ENCODE measurements at regions not wholly inside any gene's neighbourhood (a gene's known extent, or its start where the extent isn't known, plus 50 kb on each side); places are given as distances from the start of the nearest gene placed in this dataset.

GRCh38 chr4:30434656-30435055, 285.5 kb upstream of the PCDH7 start (continued):
- TF ChIP-seq CHD7 (IDR thresholded peaks at IDR 0.05; ENCODE audit: insufficient replicate concordance, low read length) = no peak
- TF ChIP-seq SP1 (IDR thresholded peaks at IDR 0.05; ENCODE audit: low read depth, low read length) = no peak
- TF ChIP-seq TAF7 (optimal IDR thresholded peaks at IDR 0.05; ENCODE audit: borderline replicate concordance, low read depth, low read length) = no peak
- TF ChIP-seq BRCA1 (IDR thresholded peaks at IDR 0.05; ENCODE audit: low read depth, low read length) = no peak
- TF ChIP-seq BCL11A (IDR thresholded peaks at IDR 0.05; ENCODE audit: low read depth in 2 of 2, low read length in 2 of 2) = no peak
- no peak for TF ChIP-seq ASH2L (IDR thresholded peaks at IDR 0.05; ENCODE audit: low read length)
- no peak for TF ChIP-seq EZH2 (IDR thresholded peaks at IDR 0.05; ENCODE audit: low read depth, low read length, severe bottlenecking)
- TF ChIP-seq RAD21 (IDR thresholded peaks at IDR 0.05 in 1 of 2, conservative IDR thresholded peaks at IDR 0.05 in 1 of 2; ENCODE audit: low read depth in 2 of 2, low read length in 2 of 2) = no peak
- no peak for TF ChIP-seq RNF2 (IDR thresholded peaks at IDR 0.05; ENCODE audit: borderline replicate concordance, low read depth, low read length, missing control alignments, poor library complexity, severe bottlenecking)
- TF ChIP-seq FOSL1 (IDR thresholded peaks at IDR 0.05; ENCODE audit: insufficient read depth, low read depth, low read length) = no peak
- TF ChIP-seq JUND (IDR thresholded peaks at IDR 0.05; ENCODE audit: low read length) = no peak
- no peak for TF ChIP-seq GABPA (IDR thresholded peaks at IDR 0.05; ENCODE audit: borderline replicate concordance, insufficient read depth, low read length)
